ENCODE measurements at regions not wholly inside any gene's neighbourhood (a gene's known extent, or its start where the extent isn't known, plus 50 kb on each side); places are given as distances from the start of the nearest gene placed in this dataset.

GRCh38 chr14:100467046-100467750 is 120.0 kb downstream of the BEGAIN start:
- no peak for DNase-seq (ENCODE audit: low spot score)

GRCh38 chr14:100467939-100468338 is 119.3 kb downstream of the BEGAIN start:
- DNase-seq (ENCODE audit: low spot score): no peak

GRCh38 chr14:100468557-100468956 is 118.7 kb downstream of the BEGAIN start:
- DNase-seq (ENCODE audit: low spot score): no peak

GRCh38 chr14:100469632-100470522 is 117.3 kb downstream of the BEGAIN start:
- no peak for DNase-seq (ENCODE audit: low spot score)

- DNase-seq (ENCODE audit: low spot score): no peak
Measured at GRCh38 chr14:100470523-100470897, 116.7 kb downstream of the BEGAIN start.

- peak; percentile 15 for DNase-seq (ENCODE audit: low spot score)
Measured at GRCh38 chr14:100471441-100472093, 115.7 kb downstream of the BEGAIN start.

GRCh38 chr14:100472094-100472455 is 115.1 kb downstream of the BEGAIN start:
- no peak for DNase-seq (ENCODE audit: low spot score)

GRCh38 chr14:100472491-100472890 is 114.7 kb downstream of the BEGAIN start:
- no peak for DNase-seq (ENCODE audit: low spot score)

GRCh38 chr14:100473249-100473648 is 114.0 kb downstream of the BEGAIN start:
- DNase-seq (ENCODE audit: low spot score): no peak

GRCh38 chr14:100474196-100474595 is 113.0 kb downstream of the BEGAIN start:
- no peak for DNase-seq (ENCODE audit: low spot score)

GRCh38 chr14:100475268-100475667 is 111.9 kb downstream of the BEGAIN start:
- no peak for DNase-seq (ENCODE audit: low spot score)

GRCh38 chr14:100476012-100476822 is 111.0 kb downstream of the BEGAIN start:
- DNase-seq (ENCODE audit: low spot score): peak; percentile 86

GRCh38 chr14:100484531-100485267 is 102.5 kb downstream of the BEGAIN start:
- DNase-seq (ENCODE audit: low spot score): no peak

- peak; percentile 60 for DNase-seq (ENCODE audit: low spot score)
Measured at GRCh38 chr14:100486025-100486828, 101.0 kb downstream of the BEGAIN start.
